ENCODE measurements at regions not wholly inside any gene's neighbourhood (a gene's known extent, or its start where the extent isn't known, plus 50 kb on each side); places are given as distances from the start of the nearest gene placed in this dataset.
A peak's percentile ranks its signal among the peaks of the same experiment; 100 is the strongest.

DNA sequence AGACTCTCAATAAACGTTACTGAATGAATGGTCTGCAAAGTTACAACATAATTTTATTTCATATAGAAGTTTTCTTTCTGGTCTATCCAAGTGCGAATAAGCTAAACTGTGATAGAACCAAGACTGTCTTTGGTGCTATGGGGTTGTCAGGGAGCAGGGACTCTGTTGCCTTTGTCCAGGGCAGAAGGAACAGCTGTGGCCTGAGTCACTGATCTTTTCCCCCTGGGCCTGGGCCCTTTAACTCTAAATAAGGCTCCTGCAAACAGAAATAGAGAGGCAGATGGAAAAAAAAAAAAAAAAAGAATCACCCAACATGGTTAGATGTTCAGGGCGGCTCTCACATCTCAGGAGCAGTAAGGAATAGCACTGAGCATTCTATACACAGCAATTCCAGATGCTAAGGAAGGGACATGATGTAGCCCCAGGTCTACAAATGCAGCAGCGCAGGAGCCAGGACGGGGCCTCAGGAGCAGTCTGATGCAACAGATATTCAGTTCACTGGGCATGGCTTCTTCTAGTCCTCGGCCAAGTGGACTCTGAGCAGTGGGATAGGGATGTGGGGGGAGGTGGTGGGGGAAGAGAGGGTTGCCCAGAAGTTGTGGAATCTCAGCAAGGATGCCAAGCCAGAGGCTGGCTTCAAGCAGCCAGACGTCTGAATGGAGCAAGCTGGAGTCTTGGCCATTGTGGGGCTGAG, 247.1 kb upstream of the SIX2 start:
- intact Hi-C loops (cut with micrococcal nuclease), result no loop called here
- Histone ChIP-seq H3K9ac (ENCODE audit: insufficient read depth, low read length, poor library complexity, severe bottlenecking) (no peak overlapping the region), H3K9me3 (replicated peaks in 1 of 2; ENCODE audit: control insufficient read depth in 1 of 2, insufficient read depth in 1 of 2, low read length in 2 of 2) (no peaks in the 10 kb centered on the region), H3K27me3 (ENCODE audit: control insufficient read depth in 2 of 2, insufficient read depth in 2 of 2, low read length in 2 of 2) (no peaks in the 10 kb centered on the region), H2AFZ (ENCODE audit: insufficient read depth, low read depth, low read length, poor library complexity, severe bottlenecking) (no peak overlapping the region), H3K36me3 (replicated peaks in 1 of 2; ENCODE audit: control insufficient read depth in 1 of 2, insufficient read depth in 2 of 2, low read length in 2 of 2) (no peaks in the 10 kb centered on the region), H3K4me1 (ENCODE audit: control insufficient read depth in 1 of 2, insufficient read depth in 2 of 2, low read length in 2 of 2) (no peaks in the 10 kb centered on the region), H3K27ac (ENCODE audit: low read depth in 1 of 2, low read length in 2 of 2) (no peak overlapping the region), H3K4me2 (replicated peaks; ENCODE audit: extremely low read depth, low read length, poor library complexity, severe bottlenecking) (no peak overlapping the region), H3K79me2 (ENCODE audit: insufficient read depth, low read length) (no peaks in the 10 kb centered on the region), H3K4me3 (replicated peaks in 1 of 3; ENCODE audit: low read depth in 2 of 3, low read length in 3 of 3) (no peak overlapping the region), H4K20me1 (ENCODE audit: insufficient read depth, low read length) (no peaks in the 10 kb centered on the region)
- Mint-ChIP-seq H3K36me3 (no peaks in the 10 kb centered on the region), H3K9me3 (peaks cover 0 to 4% (median 0%) of the 10 kb centered on the region in 7 donors), H3K27ac (peak overlapping the region in 1 of 7 donors; percentile 41), H3K4me1 (peaks cover 6% of the 10 kb centered on the region), H3K27me3 (ENCODE audit: low read depth in 3 of 3) (peaks cover 0 to 6% (median 2%) of the 10 kb centered on the region in 3 donors), H3K4me3 (no peak overlapping the region)
- 95% methylated on average over 4 of the region's 7 CpGs for WGBS (ENCODE audit: insufficient coverage)
- TF ChIP-seq, protein P1, sequence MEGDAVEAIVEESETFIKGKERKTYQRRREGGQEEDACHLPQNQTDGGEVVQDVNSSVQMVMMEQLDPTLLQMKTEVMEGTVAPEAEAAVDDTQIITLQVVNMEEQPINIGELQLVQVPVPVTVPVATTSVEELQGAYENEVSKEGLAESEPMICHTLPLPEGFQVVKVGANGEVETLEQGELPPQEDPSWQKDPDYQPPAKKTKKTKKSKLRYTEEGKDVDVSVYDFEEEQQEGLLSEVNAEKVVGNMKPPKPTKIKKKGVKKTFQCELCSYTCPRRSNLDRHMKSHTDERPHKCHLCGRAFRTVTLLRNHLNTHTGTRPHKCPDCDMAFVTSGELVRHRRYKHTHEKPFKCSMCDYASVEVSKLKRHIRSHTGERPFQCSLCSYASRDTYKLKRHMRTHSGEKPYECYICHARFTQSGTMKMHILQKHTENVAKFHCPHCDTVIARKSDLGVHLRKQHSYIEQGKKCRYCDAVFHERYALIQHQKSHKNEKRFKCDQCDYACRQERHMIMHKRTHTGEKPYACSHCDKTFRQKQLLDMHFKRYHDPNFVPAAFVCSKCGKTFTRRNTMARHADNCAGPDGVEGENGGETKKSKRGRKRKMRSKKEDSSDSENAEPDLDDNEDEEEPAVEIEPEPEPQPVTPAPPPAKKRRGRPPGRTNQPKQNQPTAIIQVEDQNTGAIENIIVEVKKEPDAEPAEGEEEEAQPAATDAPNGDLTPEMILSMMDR (IDR thresholded peaks at IDR 0.05), result no peak
- DNase-seq, result no peak

DNA sequence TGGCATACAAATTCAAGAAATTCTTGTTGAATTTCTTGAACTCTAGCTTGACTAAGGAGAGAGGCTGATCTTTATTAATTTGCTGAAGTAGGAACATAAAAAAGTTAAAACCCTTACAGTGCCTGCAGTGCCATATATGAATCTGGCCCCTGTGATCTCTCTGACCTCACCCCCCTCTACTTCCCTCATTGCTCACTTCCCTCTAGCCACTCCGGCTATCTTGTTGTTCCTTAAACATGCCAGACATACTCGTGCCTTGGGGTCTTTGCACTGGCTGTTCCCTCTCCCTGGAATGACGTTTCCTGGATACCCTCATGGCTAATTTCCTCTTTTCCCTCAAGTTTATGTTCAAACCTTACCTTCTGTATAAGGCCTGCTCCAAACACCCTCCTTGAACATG, 246.3 kb upstream of the SIX2 start:
- H3K4me2 ChIP-seq (replicated peaks; ENCODE audit: extremely low read depth, low read length, poor library complexity, severe bottlenecking), result no peak overlapping the region
- no peaks in the 10 kb centered on the region for H3K36me3 ChIP-seq (replicated peaks in 1 of 2; ENCODE audit: control insufficient read depth in 1 of 2, insufficient read depth in 2 of 2, low read length in 2 of 2)
- no peak overlapping the region for H3K4me3 ChIP-seq (replicated peaks in 1 of 3; ENCODE audit: low read depth in 2 of 3, low read length in 3 of 3)
- H3K4me1 Mint-ChIP-seq, result peaks cover 6% of the 10 kb centered on the region
- H3K27me3 Mint-ChIP-seq (ENCODE audit: low read depth in 3 of 3), result peaks cover 2 to 6% (median 4%) of the 10 kb centered on the region in 3 donors
- H3K27me3 ChIP-seq (ENCODE audit: control insufficient read depth in 2 of 2, insufficient read depth in 2 of 2, low read length in 2 of 2), result no peaks in the 10 kb centered on the region
- no peaks in the 10 kb centered on the region for H4K20me1 ChIP-seq (ENCODE audit: insufficient read depth, low read length)
- H3K9me3 ChIP-seq (replicated peaks in 1 of 2; ENCODE audit: control insufficient read depth in 1 of 2, insufficient read depth in 1 of 2, low read length in 2 of 2), result no peaks in the 10 kb centered on the region
- peaks cover 0 to 6% (median 4%) of the 10 kb centered on the region in 7 donors for H3K9me3 Mint-ChIP-seq
- no peak for DNase-seq
- H3K36me3 Mint-ChIP-seq, result no peaks in the 10 kb centered on the region
- intact Hi-C loops (cut with micrococcal nuclease), result no loop called here
- 25% methylated on average over 3 of the region's 3 CpGs for WGBS (ENCODE audit: insufficient coverage)
- H3K9ac ChIP-seq (ENCODE audit: insufficient read depth, low read length, poor library complexity, severe bottlenecking), result no peak overlapping the region
- H3K4me3 Mint-ChIP-seq, result no peak overlapping the region
- H2AFZ ChIP-seq (ENCODE audit: insufficient read depth, low read depth, low read length, poor library complexity, severe bottlenecking), result no peak overlapping the region
- H3K27ac Mint-ChIP-seq, result no peak overlapping the region
- no peaks in the 10 kb centered on the region for H3K79me2 ChIP-seq (ENCODE audit: insufficient read depth, low read length)
- TF ChIP-seq, protein P1 (IDR thresholded peaks at IDR 0.05), result no peak
- H3K4me1 ChIP-seq (ENCODE audit: control insufficient read depth in 1 of 2, insufficient read depth in 2 of 2, low read length in 2 of 2), result no peaks in the 10 kb centered on the region
- H3K27ac ChIP-seq (ENCODE audit: low read depth in 1 of 2, low read length in 2 of 2), result no peak overlapping the region

All from CD14-positive monocyte (primary cell).